ENCODE measurements at regions not wholly inside any gene's neighbourhood (a gene's known extent, or its start where the extent isn't known, plus 50 kb on each side); places are given as distances from the start of the nearest gene placed in this dataset.

DNA sequence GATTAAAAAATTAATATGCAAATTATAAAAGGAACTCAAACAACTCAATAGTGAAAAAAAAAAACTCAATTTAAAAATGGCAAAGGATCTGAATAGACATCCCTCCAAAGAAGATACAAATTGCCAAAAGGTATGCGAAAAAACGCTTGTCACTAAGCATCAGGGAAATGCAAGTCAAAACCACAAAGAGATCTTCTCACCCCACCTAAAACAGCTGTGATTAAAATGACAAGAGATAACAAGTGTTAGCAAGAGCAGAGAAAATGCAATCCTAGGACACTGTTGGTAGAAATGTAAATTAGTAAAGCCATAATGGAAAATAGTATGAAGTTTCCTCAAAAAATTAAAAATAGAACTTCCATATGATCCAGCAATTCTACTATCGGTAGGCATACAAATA is 166.3 kb upstream of the ZC3H12C start:
- no peak overlapping the region for H3K9ac ChIP-seq (ENCODE audit: insufficient read depth, low read depth, low read length)
- no peaks in the 10 kb centered on the region for H3K27me3 ChIP-seq (ENCODE audit: control insufficient read depth in 1 of 2, insufficient read depth in 2 of 2, low read length in 2 of 2)
- no peaks in the 10 kb centered on the region for H3K4me1 ChIP-seq (ENCODE audit: insufficient read depth, low read length)
- no peaks in the 10 kb centered on the region for H3K36me3 ChIP-seq (replicated peaks in 1 of 2; ENCODE audit: control insufficient read depth in 1 of 2, insufficient read depth in 2 of 2, low read length in 2 of 2)
- POLR2A ChIA-PET, result no interaction called here
- H3K4me2 ChIP-seq (ENCODE audit: low read depth, low read length), result no peak overlapping the region
- no peak overlapping the region for H3K27ac ChIP-seq (ENCODE audit: extremely low read length, insufficient read depth, low read length)
- ATAC-seq (no peak), DNase-seq (ENCODE audit: low spot score) (no peak), FAIRE-seq (no peak)
- 0% methylated on average over 3 of the region's 3 CpGs for WGBS (ENCODE audit: low lambda C conversion rate)
- intact Hi-C loops (cut with micrococcal nuclease; ENCODE audit: unreplicated experiment) (no loop called here), in situ Hi-C loops (cut with HindIII; ENCODE audit: extremely low pct_ligation_motif_present, low pct_unique_long_range_greater_than_20kb) (loop anchor here (25.0 kb wide), 1 partner anchor 1240 kb away; no protein-coding TSS in a partner anchor)
- no peaks in the 10 kb centered on the region for H3K9me3 ChIP-seq (ENCODE audit: low read length)
- BruUV-seq (replicated peaks), result no TSS peak
- H4K20me1 ChIP-seq (ENCODE audit: insufficient read depth, low read length), result no peaks in the 10 kb centered on the region
- H3K4me3 ChIP-seq (replicated peaks in 1 of 3; ENCODE audit: insufficient read depth in 1 of 3, low read depth in 2 of 3, low read length in 3 of 3), result no peak overlapping the region
- H3K79me2 ChIP-seq (ENCODE audit: insufficient read depth, low read length), result no peaks in the 10 kb centered on the region
- CTCF ChIA-PET (ENCODE audit: low intra/inter-chr PET ratio, low total read pairs), result no interaction called here
- no peak overlapping the region for H2AFZ ChIP-seq (ENCODE audit: low read length)
- TF ChIP-seq ZNF260 (CRISPR knock-in tag; IDR thresholded peaks at IDR 0.05; ENCODE audit: borderline replicate concordance, low read depth), result no peak
- TF ChIP-seq RBM39 (IDR thresholded peaks at IDR 0.05; ENCODE audit: low read depth, low read length, poor library complexity, severe bottlenecking), result no peak
- TF ChIP-seq, protein P1, sequence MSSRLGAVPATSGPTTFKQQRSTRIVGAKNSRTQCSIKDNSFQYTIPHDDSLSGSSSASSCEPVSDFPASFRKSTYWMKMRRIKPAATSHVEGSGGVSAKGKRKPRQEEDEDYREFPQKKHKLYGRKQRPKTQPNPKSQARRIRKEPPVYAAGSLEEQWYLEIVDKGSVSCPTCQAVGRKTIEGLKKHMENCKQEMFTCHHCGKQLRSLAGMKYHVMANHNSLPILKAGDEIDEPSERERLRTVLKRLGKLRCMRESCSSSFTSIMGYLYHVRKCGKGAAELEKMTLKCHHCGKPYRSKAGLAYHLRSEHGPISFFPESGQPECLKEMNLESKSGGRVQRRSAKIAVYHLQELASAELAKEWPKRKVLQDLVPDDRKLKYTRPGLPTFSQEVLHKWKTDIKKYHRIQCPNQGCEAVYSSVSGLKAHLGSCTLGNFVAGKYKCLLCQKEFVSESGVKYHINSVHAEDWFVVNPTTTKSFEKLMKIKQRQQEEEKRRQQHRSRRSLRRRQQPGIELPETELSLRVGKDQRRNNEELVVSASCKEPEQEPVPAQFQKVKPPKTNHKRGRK (CRISPR knock-in tag; IDR thresholded peaks at IDR 0.05), result no peak
- TF ChIP-seq NCOR1 (IDR thresholded peaks at IDR 0.05; ENCODE audit: borderline replicate concordance, low read length), result no peak
- TF ChIP-seq HOXA9 (CRISPR knock-in tag; IDR thresholded peaks at IDR 0.05; ENCODE audit: borderline replicate concordance), result no peak
- TF ChIP-seq YEATS2 (CRISPR knock-in tag; IDR thresholded peaks at IDR 0.05; ENCODE audit: borderline replicate concordance), result no peak
- no peak for TF ChIP-seq TOPORS (CRISPR knock-in tag; IDR thresholded peaks at IDR 0.05)
- TF ChIP-seq, protein P2, sequence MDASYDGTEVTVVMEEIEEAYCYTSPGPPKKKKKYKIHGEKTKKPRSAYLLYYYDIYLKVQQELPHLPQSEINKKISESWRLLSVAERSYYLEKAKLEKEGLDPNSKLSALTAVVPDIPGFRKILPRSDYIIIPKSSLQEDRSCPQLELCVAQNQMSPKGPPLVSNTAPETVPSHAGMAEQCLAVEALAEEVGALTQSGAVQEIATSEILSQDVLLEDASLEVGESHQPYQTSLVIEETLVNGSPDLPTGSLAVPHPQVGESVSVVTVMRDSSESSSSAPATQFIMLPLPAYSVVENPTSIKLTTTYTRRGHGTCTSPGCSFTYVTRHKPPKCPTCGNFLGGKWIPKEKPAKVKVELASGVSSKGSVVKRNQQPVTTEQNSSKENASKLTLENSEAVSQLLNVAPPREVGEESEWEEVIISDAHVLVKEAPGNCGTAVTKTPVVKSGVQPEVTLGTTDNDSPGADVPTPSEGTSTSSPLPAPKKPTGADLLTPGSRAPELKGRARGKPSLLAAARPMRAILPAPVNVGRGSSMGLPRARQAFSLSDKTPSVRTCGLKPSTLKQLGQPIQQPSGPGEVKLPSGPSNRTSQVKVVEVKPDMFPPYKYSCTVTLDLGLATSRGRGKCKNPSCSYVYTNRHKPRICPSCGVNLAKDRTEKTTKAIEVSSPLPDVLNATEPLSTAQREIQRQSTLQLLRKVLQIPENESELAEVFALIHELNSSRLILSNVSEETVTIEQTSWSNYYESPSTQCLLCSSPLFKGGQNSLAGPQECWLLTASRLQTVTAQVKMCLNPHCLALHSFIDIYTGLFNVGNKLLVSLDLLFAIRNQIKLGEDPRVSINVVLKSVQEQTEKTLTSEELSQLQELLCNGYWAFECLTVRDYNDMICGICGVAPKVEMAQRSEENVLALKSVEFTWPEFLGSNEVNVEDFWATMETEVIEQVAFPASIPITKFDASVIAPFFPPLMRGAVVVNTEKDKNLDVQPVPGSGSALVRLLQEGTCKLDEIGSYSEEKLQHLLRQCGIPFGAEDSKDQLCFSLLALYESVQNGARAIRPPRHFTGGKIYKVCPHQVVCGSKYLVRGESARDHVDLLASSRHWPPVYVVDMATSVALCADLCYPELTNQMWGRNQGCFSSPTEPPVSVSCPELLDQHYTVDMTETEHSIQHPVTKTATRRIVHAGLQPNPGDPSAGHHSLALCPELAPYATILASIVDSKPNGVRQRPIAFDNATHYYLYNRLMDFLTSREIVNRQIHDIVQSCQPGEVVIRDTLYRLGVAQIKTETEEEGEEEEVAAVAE (CRISPR knock-in tag; IDR thresholded peaks at IDR 0.05; ENCODE audit: borderline replicate concordance), result no peak
- no peak for TF ChIP-seq MTF1 (CRISPR knock-in tag; IDR thresholded peaks at IDR 0.05)
- TF ChIP-seq PAWR (CRISPR knock-in tag; IDR thresholded peaks at IDR 0.05; ENCODE audit: borderline replicate concordance), result no peak
- TF ChIP-seq SRY (CRISPR knock-in tag; IDR thresholded peaks at IDR 0.05), result no peak
- TF ChIP-seq NONO (IDR thresholded peaks at IDR 0.05), result no peak
- no peak for TF ChIP-seq NONO (CRISPR knock-in tag; conservative IDR thresholded peaks at IDR 0.05)
- TF ChIP-seq, protein P3, sequence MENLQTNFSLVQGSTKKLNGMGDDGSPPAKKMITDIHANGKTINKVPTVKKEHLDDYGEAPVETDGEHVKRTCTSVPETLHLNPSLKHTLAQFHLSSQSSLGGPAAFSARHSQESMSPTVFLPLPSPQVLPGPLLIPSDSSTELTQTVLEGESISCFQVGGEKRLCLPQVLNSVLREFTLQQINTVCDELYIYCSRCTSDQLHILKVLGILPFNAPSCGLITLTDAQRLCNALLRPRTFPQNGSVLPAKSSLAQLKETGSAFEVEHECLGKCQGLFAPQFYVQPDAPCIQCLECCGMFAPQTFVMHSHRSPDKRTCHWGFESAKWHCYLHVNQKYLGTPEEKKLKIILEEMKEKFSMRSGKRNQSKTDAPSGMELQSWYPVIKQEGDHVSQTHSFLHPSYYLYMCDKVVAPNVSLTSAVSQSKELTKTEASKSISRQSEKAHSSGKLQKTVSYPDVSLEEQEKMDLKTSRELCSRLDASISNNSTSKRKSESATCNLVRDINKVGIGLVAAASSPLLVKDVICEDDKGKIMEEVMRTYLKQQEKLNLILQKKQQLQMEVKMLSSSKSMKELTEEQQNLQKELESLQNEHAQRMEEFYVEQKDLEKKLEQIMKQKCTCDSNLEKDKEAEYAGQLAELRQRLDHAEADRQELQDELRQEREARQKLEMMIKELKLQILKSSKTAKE (CRISPR knock-in tag; IDR thresholded peaks at IDR 0.05; ENCODE audit: borderline replicate concordance), result no peak
- no peak for TF ChIP-seq ZNF792 (CRISPR knock-in tag; IDR thresholded peaks at IDR 0.05)
- TF ChIP-seq MTA1 (CRISPR knock-in tag; IDR thresholded peaks at IDR 0.05; ENCODE audit: borderline replicate concordance), result no peak
- TF ChIP-seq, protein P4, sequence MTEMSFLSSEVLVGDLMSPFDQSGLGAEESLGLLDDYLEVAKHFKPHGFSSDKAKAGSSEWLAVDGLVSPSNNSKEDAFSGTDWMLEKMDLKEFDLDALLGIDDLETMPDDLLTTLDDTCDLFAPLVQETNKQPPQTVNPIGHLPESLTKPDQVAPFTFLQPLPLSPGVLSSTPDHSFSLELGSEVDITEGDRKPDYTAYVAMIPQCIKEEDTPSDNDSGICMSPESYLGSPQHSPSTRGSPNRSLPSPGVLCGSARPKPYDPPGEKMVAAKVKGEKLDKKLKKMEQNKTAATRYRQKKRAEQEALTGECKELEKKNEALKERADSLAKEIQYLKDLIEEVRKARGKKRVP (CRISPR knock-in tag; IDR thresholded peaks at IDR 0.05), result no peak

Measured in HepG2 (cell line).